Stimulated activated CD4-positive, alpha-beta T cell treated with anti-CD3 and anti-CD28 coated beads, Interleukin-15, amount 100 ng/mL, for 48 hours (primary cell): ENCODE measurements at regions not wholly inside any gene's neighbourhood (a gene's known extent, or its start where the extent isn't known, plus 50 kb on each side); places are given as distances from the start of the nearest gene placed in this dataset.

Source experiments
- DNase-seq, 2 donors: peaks; one replicate each; pipeline ENCODE4 v3.0.0-alpha.2; 2020; ENCODE audit warnings: low read depth in 2 of 2

DNA sequence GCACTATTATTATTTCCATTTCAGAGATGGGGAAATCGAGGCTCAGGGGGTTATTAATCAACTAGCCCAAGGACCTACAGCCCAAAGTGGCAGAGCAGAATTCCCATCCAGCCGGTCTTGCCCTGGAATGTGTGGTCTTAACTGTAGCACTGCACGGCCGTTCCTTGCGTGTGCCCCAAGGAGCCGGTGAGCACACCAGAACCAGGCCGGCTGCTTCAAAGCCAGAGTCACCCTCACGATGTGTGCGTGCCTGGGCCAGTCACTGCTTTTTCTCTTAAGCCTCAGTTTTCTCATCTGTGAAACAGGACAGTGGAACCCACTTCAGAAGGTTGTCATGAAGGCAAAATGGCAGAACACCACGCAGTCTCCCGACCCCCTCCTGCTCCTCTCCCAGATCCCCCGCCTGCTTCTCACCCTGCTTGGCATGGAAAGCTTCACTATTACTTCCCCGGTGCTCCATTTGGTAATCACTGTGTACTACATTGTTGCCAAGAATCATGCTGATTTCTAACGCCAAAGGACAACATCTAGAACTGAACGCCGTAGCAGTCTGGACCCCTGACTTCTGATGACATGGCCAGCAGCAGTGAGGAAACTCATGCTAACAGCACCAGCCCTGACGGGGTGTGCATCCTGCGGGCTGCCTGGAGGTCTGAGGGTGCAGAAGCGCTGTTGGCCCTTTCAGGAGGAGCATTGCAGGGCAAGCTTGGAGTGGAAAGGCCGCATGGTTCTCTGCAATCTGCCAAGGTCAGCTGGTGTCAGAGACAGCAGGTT, 106.8 kb upstream of the B3GAT1 start:
- no peak for DNase-seq

DNA sequence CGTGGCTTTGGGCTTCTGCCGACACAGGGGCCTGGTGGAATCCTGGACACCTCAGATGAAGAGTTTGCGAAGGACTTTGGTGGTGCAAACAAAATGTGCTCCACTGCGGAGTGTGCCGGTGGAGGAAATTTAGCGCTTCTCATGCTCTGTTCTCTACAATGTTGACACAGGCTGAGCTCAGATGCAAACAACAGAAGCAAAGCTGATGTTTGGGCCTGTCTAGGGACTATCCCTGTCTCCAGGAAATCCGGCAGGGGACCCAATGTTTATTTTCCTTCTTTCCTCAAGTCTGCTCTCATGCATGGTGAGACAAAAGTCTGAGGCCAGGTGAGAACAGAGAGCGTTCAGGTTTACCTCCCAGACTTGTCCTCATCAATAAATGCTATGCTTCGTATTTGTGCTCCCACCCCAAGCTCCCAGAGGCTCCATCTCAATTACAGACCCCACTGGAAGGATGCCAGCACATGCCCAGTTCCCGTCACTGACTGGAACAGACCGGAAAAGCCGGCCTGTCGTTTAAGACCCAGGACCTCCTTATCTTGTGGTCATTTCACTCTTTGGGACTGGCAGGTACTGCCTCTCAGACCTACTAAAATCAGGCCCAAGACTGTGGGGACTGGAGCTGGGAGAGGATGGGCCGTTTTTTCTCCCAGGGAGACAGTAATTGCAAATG, 105.7 kb upstream of the B3GAT1 start:
- DNase-seq: no peak

DNA sequence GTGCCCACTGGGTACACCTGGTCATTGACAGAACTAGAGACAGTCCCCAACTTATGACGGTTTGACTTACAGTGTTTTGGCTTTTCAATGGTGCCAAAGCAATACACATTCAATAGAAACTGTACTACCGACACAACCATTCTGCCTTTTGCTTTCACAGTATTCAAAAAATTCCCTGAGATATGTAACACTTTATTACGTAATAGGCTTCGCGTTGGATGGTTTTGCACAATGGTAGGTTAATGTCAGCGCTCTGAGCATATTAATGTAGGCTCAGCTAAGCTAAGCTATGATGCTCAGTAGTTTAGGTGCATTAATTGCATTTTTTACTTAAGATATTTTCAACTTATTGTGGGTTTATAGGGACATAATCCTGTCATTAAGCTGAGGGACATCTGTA, 105.1 kb upstream of the B3GAT1 start:
- no peak for DNase-seq

DNA sequence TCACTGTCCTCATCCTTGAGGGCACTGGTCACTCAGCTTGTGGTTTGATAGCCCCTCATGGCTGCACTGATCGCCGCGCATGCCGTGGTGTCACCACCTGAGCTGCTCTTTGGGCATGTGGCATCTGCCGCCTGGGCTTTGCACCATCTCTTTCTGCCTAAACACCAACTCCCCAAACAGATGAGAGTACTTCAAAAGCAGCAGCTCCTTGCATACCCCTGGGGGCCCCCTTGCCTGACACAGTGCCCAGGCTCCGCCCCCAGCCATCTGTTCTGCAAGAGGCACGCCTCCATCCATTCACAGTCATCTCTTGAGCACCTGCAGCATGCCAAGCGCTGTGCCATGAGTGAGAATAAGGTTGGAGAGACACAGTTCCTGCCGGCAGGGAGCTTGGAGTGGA, 104.5 kb upstream of the B3GAT1 start:
- no peak for DNase-seq

DNA sequence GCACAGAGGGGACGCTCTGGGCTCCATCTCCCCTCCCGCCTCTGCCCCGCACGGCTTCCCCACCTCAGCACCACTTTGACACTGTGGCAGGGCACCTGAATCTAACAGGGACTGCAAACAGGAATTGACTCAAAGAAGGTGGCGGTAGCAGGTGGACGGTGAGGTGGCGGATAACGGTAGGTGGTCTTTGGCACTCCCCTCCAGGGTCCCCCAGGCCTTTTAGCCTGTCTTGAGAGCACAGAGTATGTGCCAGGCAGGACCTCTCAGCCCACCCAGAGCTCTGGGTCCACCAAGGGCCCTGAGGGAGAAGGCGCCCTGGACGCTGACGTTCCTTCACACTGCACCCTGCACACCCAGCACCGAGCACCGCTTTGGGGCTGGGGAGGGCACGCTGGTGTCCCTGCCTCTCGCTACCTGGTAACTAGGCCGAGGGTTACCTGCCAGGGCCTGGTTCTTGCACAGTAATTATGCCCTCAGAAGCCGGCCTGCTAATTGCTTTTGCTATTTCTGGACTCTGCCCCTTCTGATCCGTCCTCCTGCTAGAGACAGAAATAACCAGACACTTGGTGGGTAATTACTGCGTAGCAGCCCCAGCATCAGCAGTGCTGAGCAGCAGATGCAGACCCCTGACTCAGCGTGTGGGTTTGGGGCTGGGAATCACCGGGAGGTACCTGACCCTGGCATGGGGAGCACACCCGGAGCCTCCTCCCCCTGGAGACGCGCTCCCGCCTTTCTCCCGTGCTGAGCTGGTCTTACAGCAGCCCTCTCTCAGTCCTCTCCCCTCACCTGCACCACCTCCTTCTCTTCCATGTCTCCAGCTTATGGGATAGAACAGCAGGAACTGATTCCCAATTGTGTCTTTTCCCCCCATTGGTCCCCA, 103.3 kb upstream of the B3GAT1 start:
- DNase-seq: no peak

DNA sequence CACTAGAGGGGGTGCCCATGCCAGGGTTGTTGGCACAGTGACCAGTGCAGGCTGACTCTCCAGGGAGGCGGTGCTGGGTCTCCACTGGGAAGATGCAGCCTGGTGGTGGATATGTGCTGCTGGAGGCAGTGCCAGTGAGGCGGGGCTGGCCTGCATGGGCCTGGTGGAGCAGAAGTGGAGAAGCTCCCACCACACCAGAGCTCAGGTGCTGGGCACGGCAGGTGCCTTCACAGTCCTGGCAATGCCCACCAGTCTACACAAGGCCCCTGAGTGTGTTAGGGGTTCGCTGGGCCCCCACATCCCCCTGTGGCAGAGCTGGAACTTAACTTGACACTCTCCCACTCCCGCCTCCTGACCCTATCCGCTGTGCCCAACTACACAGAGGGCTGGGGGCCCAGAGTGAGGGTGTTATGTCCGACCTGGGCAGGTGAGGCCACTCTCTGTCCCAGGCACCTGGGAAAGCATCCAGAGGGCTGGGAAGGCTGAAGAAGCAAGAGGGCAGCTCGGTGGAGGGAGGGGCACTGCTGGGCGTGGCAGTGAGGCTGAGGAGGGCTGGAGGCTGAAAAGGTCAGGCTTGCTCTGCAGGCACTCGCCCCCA, 102.4 kb upstream of the B3GAT1 start:
- DNase-seq: no peak

DNA sequence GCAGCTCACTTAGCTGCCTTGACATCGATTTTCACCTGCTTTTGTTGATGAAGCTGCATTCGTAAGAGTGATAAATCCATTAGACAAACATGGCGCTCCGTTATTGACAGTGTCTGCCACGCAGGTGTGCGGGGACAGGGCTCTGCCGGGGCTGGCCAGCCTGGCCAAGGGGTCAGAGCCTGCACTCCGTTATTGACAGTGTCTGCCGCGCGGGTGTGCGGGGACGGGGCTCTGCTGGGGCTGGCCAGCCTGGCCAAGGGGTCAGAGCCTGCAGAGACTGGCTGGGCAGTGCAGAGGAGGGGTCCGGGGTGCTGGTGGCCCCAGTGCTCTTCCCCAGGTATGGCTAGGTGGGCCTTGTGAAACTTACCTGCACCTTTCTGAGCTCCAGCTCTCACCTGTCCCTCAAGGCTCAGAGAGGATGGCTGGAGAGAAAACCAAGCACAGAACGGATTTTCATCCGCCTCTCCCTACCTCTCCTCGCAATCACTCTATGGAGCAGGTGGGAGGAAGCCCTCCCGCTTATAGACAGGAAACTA, 101.6 kb upstream of the B3GAT1 start:
- DNase-seq: no peak

DNA sequence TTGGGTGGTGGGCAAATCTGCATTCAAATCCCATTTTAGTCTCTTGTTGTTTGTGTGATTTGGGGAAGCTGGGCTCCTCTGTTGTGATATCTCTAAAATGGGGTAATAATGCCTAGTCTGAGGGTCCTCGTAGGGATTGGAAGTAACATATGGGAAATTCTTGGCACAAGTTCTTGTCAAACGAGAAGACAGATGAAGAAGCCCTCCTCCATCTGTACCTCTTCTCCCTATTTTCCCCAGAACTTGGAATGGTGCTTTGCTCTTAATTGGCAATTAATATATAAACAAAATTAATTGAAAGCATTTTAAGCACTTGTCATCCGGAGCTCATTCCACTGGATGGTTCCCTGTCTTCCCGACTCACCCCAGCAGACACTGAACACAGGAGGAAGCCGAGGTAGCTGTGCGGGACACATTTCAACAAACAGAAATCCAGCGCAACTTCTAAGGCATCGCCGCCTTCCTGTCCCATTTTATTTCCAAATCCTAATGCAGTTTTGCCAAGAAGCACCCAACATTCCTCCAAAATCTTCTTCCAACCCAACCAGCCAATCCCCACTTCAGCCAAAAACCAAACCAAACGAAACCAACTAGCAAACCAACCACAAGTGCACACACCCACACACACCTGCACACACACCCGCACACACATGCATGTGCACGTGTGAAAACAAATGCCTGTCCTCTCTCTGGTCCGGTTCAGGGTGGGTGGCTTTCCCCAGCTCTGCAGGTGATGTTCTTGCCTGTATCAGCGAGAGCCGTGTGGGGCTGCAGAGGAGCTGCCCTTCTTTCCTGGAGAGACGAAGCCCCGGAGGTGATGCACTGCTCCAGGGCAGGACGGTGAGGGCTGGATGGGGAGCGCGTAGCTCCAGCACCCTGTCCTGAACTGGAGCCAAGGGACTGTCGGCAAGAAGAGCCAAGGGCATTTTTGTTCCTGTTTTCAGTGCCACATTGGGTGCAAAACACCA, 100.8 kb upstream of the B3GAT1 start:
- no peak for DNase-seq

DNA sequence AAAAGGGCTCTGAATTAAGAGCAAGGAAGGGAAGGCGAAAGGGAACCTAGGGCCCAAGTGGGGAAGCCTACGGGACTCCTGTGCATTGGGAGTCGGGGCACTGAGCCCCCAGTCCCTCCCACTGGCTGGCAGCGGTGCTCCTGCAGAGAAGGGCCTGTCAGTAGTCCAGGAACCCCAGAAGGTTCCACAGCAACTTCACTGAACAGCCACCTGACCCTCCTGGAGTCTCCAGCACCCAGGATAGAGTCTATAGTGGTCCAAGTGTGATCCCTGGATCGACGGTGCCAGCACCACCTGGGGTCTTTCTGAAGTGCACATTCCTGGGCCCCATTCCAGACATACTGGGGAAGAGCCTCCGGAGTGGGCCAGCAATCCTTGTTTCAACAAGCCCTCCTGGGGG, 100.0 kb upstream of the B3GAT1 start:
- DNase-seq: no peak

DNA sequence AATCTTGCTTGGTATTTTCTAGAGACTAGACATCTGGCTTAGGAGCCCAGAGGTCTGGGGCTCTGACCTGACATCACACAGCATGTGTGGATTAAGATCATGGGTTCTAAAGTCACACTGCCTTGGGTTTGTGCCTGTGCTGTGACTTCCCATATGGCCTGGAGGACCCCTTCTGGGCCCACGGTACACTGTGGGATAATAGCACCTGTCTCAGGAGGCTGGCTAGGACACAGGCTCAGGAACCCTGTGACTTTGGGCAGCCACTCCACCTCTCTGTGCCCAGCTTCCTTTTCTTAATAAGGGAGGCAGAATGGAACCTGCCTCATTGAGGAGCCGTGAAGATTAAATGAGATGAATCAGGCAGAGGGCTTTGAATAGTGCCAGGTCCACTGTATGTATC, 99.2 kb upstream of the B3GAT1 start:
- DNase-seq: no peak

DNA sequence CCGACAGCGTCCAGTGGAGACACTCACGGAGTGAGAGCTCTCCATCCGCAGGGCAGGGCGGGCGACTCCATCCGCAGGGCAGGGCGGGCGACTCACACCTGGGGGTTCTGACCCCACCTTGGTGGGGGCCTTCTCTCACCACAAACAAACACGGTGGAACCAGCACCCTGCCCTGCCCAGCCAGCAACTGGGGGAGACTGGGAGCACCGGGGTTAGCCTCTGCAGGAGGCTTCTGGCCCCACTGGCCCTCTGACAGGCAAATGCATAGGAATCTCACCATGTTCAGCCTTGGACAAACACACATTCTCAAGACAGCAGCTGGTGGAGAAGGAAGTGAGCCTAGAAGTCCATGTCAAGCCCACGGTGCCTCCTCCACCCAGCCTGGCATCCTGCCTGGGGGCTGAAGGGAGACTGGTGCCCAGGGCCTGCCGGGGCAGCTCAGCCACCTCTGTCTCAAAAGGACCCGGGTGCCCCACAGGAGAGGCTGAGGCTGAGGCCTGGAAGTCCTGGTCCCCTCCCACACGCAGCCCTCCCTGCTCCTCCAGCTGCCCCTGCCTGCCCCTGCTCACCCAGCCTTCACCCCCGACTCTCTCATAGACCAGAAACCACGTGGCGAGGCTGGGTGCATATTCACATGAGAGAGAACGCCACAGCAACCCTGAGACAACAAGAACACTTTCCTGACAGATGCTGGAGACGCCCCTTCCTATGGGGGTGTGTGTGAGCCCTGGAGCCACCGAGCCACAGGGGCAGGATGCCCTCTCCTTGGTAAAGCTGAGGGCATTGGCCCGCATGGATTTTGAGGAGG, 98.4 kb upstream of the B3GAT1 start:
- no peak for DNase-seq

DNA sequence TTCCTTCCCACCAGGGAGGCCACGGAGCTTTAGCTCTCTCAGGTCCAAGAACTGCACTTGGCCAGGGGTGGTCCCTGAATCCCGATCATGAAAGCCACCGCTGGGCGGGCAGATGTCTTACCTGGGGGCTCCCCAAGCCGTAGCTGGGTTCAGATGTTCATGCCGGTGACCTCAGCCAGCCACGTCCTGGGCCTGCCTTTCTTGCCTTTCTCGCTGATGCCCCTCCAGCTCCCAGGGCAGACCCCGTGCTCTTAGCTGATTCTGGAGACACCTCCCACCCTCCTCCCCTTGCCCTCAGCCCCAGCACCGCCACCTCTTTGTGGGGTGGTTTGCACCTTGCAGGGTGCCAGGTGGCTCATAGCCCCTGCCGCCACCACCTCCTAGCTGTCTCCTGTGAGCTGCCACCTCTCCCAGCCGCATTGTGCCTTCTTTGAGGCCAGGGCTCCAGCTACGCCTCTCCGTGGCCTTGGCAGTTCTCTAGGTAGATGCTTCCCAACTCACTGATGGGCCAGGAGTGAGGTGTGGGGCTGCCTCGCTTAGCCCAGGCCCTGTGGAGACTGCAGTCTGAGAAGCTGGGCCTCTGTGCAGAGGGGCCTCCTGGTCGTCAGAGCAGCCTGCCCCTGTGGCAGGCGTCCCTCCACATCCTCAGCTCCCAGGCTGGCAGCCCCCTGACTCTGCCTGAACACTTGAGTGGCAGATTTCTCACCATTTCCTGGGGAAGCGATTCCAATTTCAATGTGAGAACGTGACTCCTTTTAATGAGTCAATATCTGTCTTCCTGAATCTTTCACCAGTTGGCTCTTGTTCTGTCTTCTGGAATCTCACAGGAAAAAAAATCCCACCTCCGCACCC, 97.6 kb upstream of the B3GAT1 start:
- no peak for DNase-seq

DNA sequence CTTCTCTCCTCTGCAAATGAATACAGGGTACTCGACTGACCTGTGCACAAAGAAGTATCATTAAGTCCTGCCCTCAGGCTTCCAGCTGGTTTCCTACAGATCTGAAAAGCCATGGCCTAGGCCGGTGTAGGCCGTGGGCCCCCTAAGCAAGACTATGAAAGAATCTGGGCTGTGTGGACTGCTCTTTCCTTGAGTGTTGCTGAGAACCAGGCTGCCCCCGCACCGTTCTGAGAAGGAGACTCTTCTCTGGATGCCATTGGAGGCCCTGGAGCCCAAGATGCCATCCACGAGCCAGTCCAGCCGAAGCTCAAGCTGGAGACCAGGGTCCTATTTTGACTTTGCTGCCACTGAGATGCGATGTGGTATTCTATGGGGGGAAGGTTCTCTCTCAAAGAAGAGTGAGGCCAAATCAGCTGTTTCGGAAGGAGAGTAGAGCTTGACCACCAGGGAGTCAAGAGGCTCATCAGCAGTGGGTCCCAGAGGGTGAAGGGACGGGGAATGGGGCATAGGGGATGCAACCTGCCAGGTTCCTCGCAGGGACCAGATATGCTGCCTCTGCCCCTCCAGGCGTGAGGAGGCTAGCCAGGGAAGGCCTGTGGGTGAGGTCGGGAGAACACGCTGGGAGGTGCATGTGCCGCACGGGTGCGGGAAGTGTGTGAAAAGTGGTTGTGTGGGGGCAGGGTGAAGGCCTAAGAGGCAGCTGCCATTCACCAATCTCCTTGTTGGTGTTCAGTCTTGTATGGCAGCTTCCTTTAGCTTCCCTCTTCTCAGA, 96.4 kb upstream of the B3GAT1 start:
- no peak for DNase-seq

DNA sequence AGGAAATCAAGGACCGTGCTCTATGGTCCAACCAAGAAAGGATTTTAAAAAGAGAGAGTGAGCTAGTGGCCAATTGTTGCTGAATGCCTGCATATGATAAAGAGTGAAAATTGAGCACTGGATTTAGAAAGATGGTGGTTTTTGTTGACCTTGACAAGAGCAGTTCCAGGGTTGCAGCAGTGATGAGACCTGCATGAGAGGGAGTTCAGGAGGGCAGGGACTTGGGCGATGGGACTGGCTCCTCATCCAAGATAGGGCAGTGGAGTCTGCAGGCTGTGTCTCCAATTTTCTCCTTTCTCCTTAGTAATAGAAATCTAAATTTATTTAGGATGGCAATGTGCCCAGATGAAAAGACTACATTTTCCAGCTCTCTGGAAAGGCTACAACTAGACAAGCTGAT, 94.0 kb upstream of the B3GAT1 start:
- no peak for DNase-seq

DNA sequence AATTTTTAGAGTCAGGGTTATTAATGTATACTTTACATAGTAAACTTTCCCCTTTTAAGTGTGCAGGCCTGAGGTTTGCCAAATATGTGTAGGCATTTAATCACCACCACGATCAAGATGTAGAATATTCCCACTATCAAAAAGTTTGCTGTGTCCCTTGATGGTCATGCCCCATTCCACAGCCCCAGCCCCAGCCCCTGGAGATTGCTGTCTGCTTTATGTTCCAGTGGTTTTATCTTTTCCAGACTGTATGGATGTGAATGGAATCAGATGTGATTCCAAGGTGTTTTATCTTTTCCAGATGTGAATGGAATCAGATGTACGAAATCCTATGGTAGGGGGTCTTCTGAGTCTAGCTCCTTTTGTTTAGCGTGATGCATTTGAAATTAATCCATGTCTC, 93.1 kb upstream of the B3GAT1 start:
- no peak for DNase-seq

DNA sequence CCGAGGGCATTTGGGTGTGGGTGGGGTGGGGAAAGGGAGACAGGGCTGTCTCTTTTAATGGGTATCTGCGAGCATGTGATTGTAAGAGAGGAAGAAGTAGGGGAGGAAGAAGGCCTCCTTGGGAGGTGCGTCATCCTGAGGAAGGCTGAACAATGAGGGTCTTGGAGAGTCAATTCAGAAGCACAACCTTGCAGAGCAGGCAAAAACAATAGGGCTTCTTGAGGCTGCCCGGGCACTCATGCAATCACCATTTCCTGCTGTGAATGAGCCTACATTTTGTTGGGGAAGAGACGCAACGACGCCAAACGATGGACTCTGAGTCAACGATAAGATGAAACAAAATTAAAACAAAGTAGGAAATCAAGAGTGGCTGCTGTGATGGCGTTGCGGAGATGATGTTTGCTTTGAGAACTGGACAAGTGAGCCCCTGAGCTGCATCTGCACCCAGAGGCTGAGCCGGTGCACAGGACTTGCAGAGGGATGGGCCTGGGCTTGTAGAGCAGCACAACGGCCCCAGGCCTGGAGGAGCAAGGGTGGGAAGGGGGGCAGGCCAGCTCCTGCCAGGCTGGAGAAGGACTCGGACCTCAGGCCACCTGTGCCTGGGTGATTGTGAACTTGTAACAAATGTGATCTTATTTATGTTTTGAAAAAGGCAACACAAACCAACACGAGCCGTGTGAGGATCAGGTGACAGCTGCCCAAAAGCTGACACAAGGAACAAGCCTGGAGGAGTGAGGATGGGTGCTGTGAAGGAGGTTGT, 92.3 kb upstream of the B3GAT1 start:
- DNase-seq: no peak

DNA sequence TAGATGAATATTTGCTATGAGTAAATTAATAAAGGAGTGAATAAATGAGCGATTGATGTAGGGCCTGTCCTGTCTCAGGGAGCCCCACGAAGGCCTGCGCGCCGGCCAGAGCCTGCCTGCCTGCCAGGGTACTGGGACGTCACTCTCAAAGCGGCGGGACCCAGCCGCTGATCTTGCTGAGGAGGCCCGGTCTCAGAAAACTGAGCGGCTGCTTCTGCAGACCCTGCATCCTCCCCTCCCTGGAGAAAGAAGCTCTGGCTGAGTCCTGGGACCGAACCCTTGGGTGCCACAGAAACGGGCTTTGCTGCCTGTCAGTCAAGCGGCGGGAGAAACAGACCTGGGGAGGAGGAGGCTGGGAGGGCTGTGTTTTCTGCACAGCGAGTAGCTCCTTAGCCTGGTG, 91.6 kb upstream of the B3GAT1 start:
- DNase-seq: no peak
